ENCODE measurements at regions not wholly inside any gene's neighbourhood (a gene's known extent, or its start where the extent isn't known, plus 50 kb on each side); places are given as distances from the start of the nearest gene placed in this dataset.

DNA sequence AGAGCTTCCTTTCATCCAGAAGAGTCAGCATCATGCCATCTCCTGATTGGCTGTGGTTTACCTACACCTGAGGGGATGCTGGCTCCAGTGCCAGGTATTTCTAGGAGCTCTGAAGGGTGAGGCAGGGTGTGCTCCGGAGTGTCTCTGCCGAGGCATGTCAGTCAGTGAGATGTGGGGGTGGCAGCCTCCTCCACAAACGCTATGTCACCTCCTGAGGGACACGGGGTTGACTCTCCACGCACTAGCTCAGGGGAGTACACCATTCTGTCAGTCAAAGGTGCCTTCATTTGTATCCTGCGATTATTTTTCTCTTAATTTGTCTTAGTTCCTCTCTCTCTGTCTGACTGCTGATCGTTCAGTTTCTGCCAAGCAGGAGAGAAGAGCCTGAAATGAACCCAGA is 604.5 kb downstream of the VRK1 start:
- TF ChIP-seq CTCF (IDR thresholded peaks at IDR 0.05) (no peak), POLR2AphosphoS5 (IDR thresholded peaks at IDR 0.05; ENCODE audit: low read depth, low read length) (no peak), SMC3 (IDR thresholded peaks at IDR 0.05; ENCODE audit: low read depth, low read length) (no peak), YY1 (IDR thresholded peaks at IDR 0.05; ENCODE audit: low read depth) (no peak)

All from SK-N-SH (cell line).